SK-N-MC (cell line): ENCODE measurements at regions not wholly inside any gene's neighbourhood (a gene's known extent, or its start where the extent isn't known, plus 50 kb on each side); places are given as distances from the start of the nearest gene placed in this dataset.

Experiments used
- EZH2 ChIP-seq: fragments of 200-600 bp; sonication (generic); IDR thresholded peaks from one replicate; pipeline ENCODE4 v1.6.1; 2017; ENCODE audit warnings: antibody characterized with exemption
- POLR2AphosphoS5 ChIP-seq: IDR thresholded peaks from 2 replicates; pipeline ENCODE4 v1.6.1; 2012; ENCODE audit warnings: mild to moderate bottlenecking, low read depth, low read length, borderline replicate concordance

DNA sequence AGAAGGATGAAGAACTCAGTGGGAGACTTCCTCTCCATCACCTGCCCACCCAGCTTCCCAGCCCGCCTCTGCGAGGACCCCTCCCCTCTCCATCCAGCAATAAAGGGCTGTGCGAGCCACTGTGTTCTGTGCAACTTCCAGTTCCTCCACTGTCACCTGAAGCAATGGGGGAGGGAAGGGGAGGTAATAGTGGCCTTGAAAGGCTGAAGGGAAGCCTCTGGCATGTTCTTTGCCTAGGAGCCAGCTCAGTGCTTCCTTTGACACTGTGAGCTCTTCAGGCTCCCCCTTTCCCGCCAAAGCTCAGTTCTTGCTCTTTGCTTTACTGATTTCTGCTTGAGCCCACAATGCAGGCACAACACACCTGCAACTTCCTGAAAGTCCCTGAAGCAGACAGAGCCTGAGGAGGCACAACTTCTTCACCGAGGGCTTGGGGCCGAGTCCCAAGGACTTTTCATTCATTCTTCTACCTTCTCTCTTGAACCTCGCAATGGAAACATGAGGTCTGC, 73.2 kb upstream of the DOCK9 start:
- TF ChIP-seq EZH2: no peak
- TF ChIP-seq POLR2AphosphoS5: no peak
